ENCODE measurements at regions not wholly inside any gene's neighbourhood (a gene's known extent, or its start where the extent isn't known, plus 50 kb on each side); places are given as distances from the start of the nearest gene placed in this dataset.

GRCh38 chr16:10325783-10326543, 59.9 kb upstream of the ATF7IP2 start:
- TF ChIP-seq CTCF (IDR thresholded peaks at IDR 0.05), result no peak

- no peak for TF ChIP-seq CTCF (IDR thresholded peaks at IDR 0.05)
These were observed 59.2 kb upstream of the ATF7IP2 start for GRCh38 chr16:10326647-10327046.

GRCh38 chr16:10332241-10332640, 53.6 kb upstream of the ATF7IP2 start:
- no peak for TF ChIP-seq CTCF (IDR thresholded peaks at IDR 0.05)

- TF ChIP-seq CTCF (IDR thresholded peaks at IDR 0.05), result no peak
These were observed 53.1 kb upstream of the ATF7IP2 start for GRCh38 chr16:10332775-10333174.

- no peak for TF ChIP-seq CTCF (IDR thresholded peaks at IDR 0.05)
These were observed 52.4 kb upstream of the ATF7IP2 start for GRCh38 chr16:10333321-10334032.

- TF ChIP-seq CTCF (IDR thresholded peaks at IDR 0.05), result no peak
These were observed 50.2 kb upstream of the ATF7IP2 start for GRCh38 chr16:10335681-10336080.

Measured in LNCAP (cell line).